ENCODE measurements at regions not wholly inside any gene's neighbourhood (a gene's known extent, or its start where the extent isn't known, plus 50 kb on each side); places are given as distances from the start of the nearest gene placed in this dataset.

DNA sequence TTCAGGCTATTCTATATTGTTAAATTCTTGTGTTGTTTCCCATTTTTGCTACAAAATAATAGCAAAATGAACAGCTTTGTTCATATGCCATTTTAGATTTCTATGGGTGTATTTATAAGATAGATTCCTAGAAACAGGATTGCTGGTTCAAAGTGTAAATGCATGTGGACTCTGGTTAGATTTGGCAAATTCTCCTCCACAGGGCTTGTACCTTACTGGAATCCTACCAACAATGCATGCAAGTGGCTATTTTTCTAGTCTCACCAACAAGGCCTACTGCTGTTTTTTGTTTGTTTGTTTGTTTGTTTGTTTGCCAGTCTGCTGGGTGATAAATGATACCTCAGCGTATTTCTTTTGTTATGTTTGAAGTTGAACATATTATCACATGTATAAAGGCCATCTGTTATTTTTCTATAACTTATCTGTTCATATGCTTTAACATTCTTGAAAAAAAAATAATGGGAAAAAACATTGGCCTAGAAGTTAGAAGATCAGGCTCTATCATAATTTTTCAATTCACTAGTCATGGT is 87.1 kb upstream of the AHR start:
- no peak overlapping the region for H3K18ac ChIP-seq (ENCODE audit: extremely low read depth, low read length)
- no peak overlapping the region for H2BK5ac ChIP-seq (ENCODE audit: low read depth, low read length)
- H3K79me1 ChIP-seq (ENCODE audit: low read depth, low read length): no peaks in the 10 kb centered on the region
- H3K79me2 ChIP-seq (ENCODE audit: control insufficient read depth in 1 of 2, insufficient read depth in 2 of 2, low read length in 2 of 2): no peaks in the 10 kb centered on the region
- H3K56ac ChIP-seq (replicated peaks; ENCODE audit: insufficient read length, low read depth, low read length): no peak overlapping the region
- H3K4ac ChIP-seq (replicated peaks; ENCODE audit: insufficient read length, low read depth, low read length): no peak overlapping the region
- FAIRE-seq (no peak), DNase-seq (ENCODE audit: low read depth in 1 of 2, low spot score in 2 of 2) (no peak)
- no peak overlapping the region for H3K23ac ChIP-seq (ENCODE audit: insufficient read length)
- H3K4me2 ChIP-seq (ENCODE audit: insufficient read depth in 1 of 2, low read depth in 2 of 2, low read length in 2 of 2): no peak overlapping the region
- ChIA-PET POLR2A (ENCODE audit: partially characterized antibody) (no interaction called here), CTCF (ENCODE audit: partially characterized antibody) (no interaction called here)
- H3K9me3 ChIP-seq (ENCODE audit: insufficient read depth in 2 of 2, low read depth in 1 of 2, low read length in 1 of 2): peaks cover 5 to 9% of the 10 kb centered on the region in 2 experiments; a peak in 3 of 4 replicates
- no peaks in the 10 kb centered on the region for H3K36me3 ChIP-seq (ENCODE audit: control insufficient read depth in 2 of 4, insufficient read depth in 4 of 4, low read length in 3 of 4)
- H2BK15ac ChIP-seq (ENCODE audit: low read length): no peak overlapping the region
- H4K8ac ChIP-seq (ENCODE audit: extremely low read depth, insufficient read depth, low read length): no peak overlapping the region
- no peak overlapping the region for H3K4me3 ChIP-seq (ENCODE audit: extremely low read depth in 1 of 4, insufficient read depth in 2 of 4, low read depth in 3 of 4, low read length in 4 of 4)
- H4K91ac ChIP-seq (replicated peaks; ENCODE audit: insufficient read length, low read length): no peak overlapping the region
- H2AK5ac ChIP-seq (ENCODE audit: low read depth, low read length): no peak overlapping the region
- no peak overlapping the region for H3K27ac ChIP-seq (ENCODE audit: low read depth, low read length)
- H2BK20ac ChIP-seq (ENCODE audit: low read length): no peak overlapping the region
- no peaks in the 10 kb centered on the region for H3K27me3 ChIP-seq (replicated peaks in 1 of 4; ENCODE audit: control insufficient read depth in 3 of 4, extremely low read depth in 1 of 4, insufficient read depth in 3 of 4, low read length in 3 of 4)
- H2AFZ ChIP-seq (ENCODE audit: low read length): no peak overlapping the region
- no peak overlapping the region for H3K9ac ChIP-seq (replicated peaks in 1 of 4; ENCODE audit: extremely low read depth in 1 of 4, low read depth in 3 of 4, low read length in 3 of 4)
- H2BK12ac ChIP-seq (ENCODE audit: low read depth, low read length): no peak overlapping the region
- H3K23me2 ChIP-seq (ENCODE audit: low read depth, low read length): no peaks in the 10 kb centered on the region; the same call in 1 of the 2 replicates
- H3K4me1 ChIP-seq (replicated peaks in 1 of 4; ENCODE audit: control insufficient read depth in 3 of 4, insufficient read depth in 4 of 4, low read length in 3 of 4): no peaks in the 10 kb centered on the region
- no peak overlapping the region for H4K5ac ChIP-seq (ENCODE audit: insufficient read length, low read depth, low read length)
- WGBS, 2 experiments (ENCODE audit: extremely low coverage in 1 of 2, insufficient coverage in 1 of 2, insufficient read length in 1 of 2, insufficient replicate concordance in 2 of 2, low coverage in 1 of 2, low lambda C conversion rate in 2 of 2, missing lambda C conversion rate in 1 of 2): 100% methylated on average over 1 of the region's 1 CpG; no CpG with 5 or more reads in 1 of the 2 experiments
- no peak overlapping the region for H3K14ac ChIP-seq (ENCODE audit: insufficient read length)
- H4K20me1 ChIP-seq (replicated peaks in 1 of 2; ENCODE audit: control insufficient read depth in 1 of 2, insufficient read depth in 2 of 2, low read length in 2 of 2): no peaks in the 10 kb centered on the region
- H2BK120ac ChIP-seq (replicated peaks; ENCODE audit: low read depth, low read length): no peak overlapping the region
- no peak for TF ChIP-seq MAFK (IDR thresholded peaks at IDR 0.05; ENCODE audit: low read depth, low read length)
- TF ChIP-seq, protein P1, sequence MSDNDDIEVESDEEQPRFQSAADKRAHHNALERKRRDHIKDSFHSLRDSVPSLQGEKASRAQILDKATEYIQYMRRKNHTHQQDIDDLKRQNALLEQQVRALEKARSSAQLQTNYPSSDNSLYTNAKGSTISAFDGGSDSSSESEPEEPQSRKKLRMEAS (IDR thresholded peaks at IDR 0.05): no peak
- TF ChIP-seq TBP (IDR thresholded peaks at IDR 0.05; ENCODE audit: low read depth, low read length): no peak
- no peak for TF ChIP-seq BRCA1 (IDR thresholded peaks at IDR 0.05; ENCODE audit: low read depth, low read length)
- no peak for TF ChIP-seq KDM1A (IDR thresholded peaks at IDR 0.05; ENCODE audit: borderline replicate concordance, low read length)
- no peak for TF ChIP-seq CHD2 (IDR thresholded peaks at IDR 0.05; ENCODE audit: low read length)
- no peak for TF ChIP-seq POLR2A (IDR thresholded peaks at IDR 0.05; ENCODE audit: control extremely low read depth in 1 of 2, low read depth in 2 of 2, low read length in 2 of 2)
- TF ChIP-seq CTBP2 (IDR thresholded peaks at IDR 0.05; ENCODE audit: borderline replicate concordance, insufficient read depth, insufficient read length, low read length): no peak
- TF ChIP-seq HDAC2 (IDR thresholded peaks at IDR 0.05; ENCODE audit: borderline replicate concordance in 1 of 2, low read depth in 2 of 2, low read length in 2 of 2): no peak
- no peak for TF ChIP-seq NRF1 (IDR thresholded peaks at IDR 0.05; ENCODE audit: low read depth, low read length)
- TF ChIP-seq CEBPB (IDR thresholded peaks at IDR 0.05; ENCODE audit: low read depth, low read length): no peak
- no peak for TF ChIP-seq KDM5A (IDR thresholded peaks at IDR 0.05; ENCODE audit: low read length)
- TF ChIP-seq YY1 (IDR thresholded peaks at IDR 0.05; ENCODE audit: low read depth, low read length): no peak
- no peak for TF ChIP-seq SRF (IDR thresholded peaks at IDR 0.05; ENCODE audit: low read depth, low read length)
- TF ChIP-seq SIN3A (conservative IDR thresholded peaks at IDR 0.05 in 1 of 2, IDR thresholded peaks at IDR 0.05 in 1 of 2; ENCODE audit: low read depth in 1 of 2, low read length in 2 of 2): no peak
